Neutrophil (primary cell): ENCODE measurements at regions not wholly inside any gene's neighbourhood (a gene's known extent, or its start where the extent isn't known, plus 50 kb on each side); places are given as distances from the start of the nearest gene placed in this dataset.

Experiments used
- H3K27ac ChIP-seq: fragments of 200-600 bp; sonication (generic); 2 replicates; pipeline ENCODE4 v1.5.1; 2016; ENCODE audit warnings: mild to moderate bottlenecking, moderate library complexity
- H3K27me3 ChIP-seq: fragments of 200-600 bp; sonication (generic); 2 replicates; pipeline ENCODE4 v1.6.0; 2016; ENCODE audit warnings: mild to moderate bottlenecking
- H3K36me3 ChIP-seq: fragments of 200-600 bp; sonication (generic); 2 replicates; pipeline ENCODE4 v1.5.1; 2017
- H3K4me1 ChIP-seq, 2 experiments: fragments of 200-600 bp in 1 of 2; sonication (generic) in 1 of 2; 1 replicate in 1 of 2; 2 replicates in 1 of 2; pipeline versions ENCODE4 v1.5.1 to v1.6.1; 2013 to 2016; ENCODE audit warnings: low read depth in 1 of 2, low read length in 1 of 2, mild to moderate bottlenecking in 1 of 2, moderate library complexity in 1 of 2; ENCODE audit not compliant: control insufficient read depth in 1 of 2, insufficient read depth in 1 of 2
- H3K4me3 ChIP-seq, 2 experiments: fragments of 200-600 bp in 1 of 2; sonication (generic) in 1 of 2; 1 replicate in 1 of 2; 2 replicates in 1 of 2; pipeline ENCODE4 v1.5.1; 2013 to 2016; ENCODE audit warnings: low read depth in 1 of 2, low read length in 1 of 2, mild to moderate bottlenecking in 1 of 2, moderate library complexity in 1 of 2
- H3K9me3 ChIP-seq: fragments of 200-600 bp; sonication (generic); 2 replicates; pipeline ENCODE4 v1.5.1; 2016
- CTCF ChIP-seq: fragments of 200-600 bp; sonication (generic); IDR thresholded peaks from 2 replicates; pipeline ENCODE4 v1.5.1; 2016; ENCODE audit warnings: antibody characterized with exemption

- H3K4me1 ChIP-seq = peaks cover 33 to 36% of the 10 kb centered on the region in 2 experiments
- no peaks in the 10 kb centered on the region for H3K9me3 ChIP-seq
- no peak overlapping the region for H3K4me3 ChIP-seq
- no peak overlapping the region for H3K27ac ChIP-seq
- H3K36me3 ChIP-seq = no peaks in the 10 kb centered on the region
- H3K27me3 ChIP-seq = no peaks in the 10 kb centered on the region
- TF ChIP-seq CTCF = no peak
Observed at GRCh38 chr6:113767985-113768384, 89.2 kb upstream of the MARCKS start.

GRCh38 chr6:113772961-113773360 is 84.2 kb upstream of the MARCKS start:
- no peaks in the 10 kb centered on the region for H3K36me3 ChIP-seq
- TF ChIP-seq CTCF = no peak
- no peak overlapping the region for H3K4me3 ChIP-seq
- no peak overlapping the region for H3K27ac ChIP-seq
- peaks cover 12 to 13% of the 10 kb centered on the region in 2 experiments for H3K4me1 ChIP-seq
- no peaks in the 10 kb centered on the region for H3K9me3 ChIP-seq
- H3K27me3 ChIP-seq = no peaks in the 10 kb centered on the region

- H3K36me3 ChIP-seq = no peaks in the 10 kb centered on the region
- peaks cover 12 to 13% of the 10 kb centered on the region in 2 experiments for H3K4me1 ChIP-seq
- H3K9me3 ChIP-seq = no peaks in the 10 kb centered on the region
- no peak for TF ChIP-seq CTCF
- H3K4me3 ChIP-seq = no peak overlapping the region
- peak overlapping the region; percentile 59 for H3K27ac ChIP-seq
- H3K27me3 ChIP-seq = no peaks in the 10 kb centered on the region
Observed at GRCh38 chr6:113774127-113774825, 82.9 kb upstream of the MARCKS start.

GRCh38 chr6:113776998-113777397 is 80.1 kb upstream of the MARCKS start:
- no peaks in the 10 kb centered on the region for H3K36me3 ChIP-seq
- no peaks in the 10 kb centered on the region for H3K9me3 ChIP-seq
- H3K27me3 ChIP-seq = no peaks in the 10 kb centered on the region
- H3K4me3 ChIP-seq = no peak overlapping the region
- peaks cover 12 to 13% of the 10 kb centered on the region in 2 experiments for H3K4me1 ChIP-seq
- no peak overlapping the region for H3K27ac ChIP-seq
- no peak for TF ChIP-seq CTCF

GRCh38 chr6:113777601-113778000 is 79.5 kb upstream of the MARCKS start:
- no peaks in the 10 kb centered on the region for H3K9me3 ChIP-seq
- H3K27me3 ChIP-seq = no peaks in the 10 kb centered on the region
- no peak overlapping the region for H3K27ac ChIP-seq
- H3K36me3 ChIP-seq = no peaks in the 10 kb centered on the region
- no peak overlapping the region for H3K4me3 ChIP-seq
- no peak for TF ChIP-seq CTCF
- peaks cover 12 to 13% of the 10 kb centered on the region in 2 experiments for H3K4me1 ChIP-seq
